Left lung (tissue), 4 donors: ENCODE measurements at regions not wholly inside any gene's neighbourhood (a gene's known extent, or its start where the extent isn't known, plus 50 kb on each side); places are given as distances from the start of the nearest gene placed in this dataset.

ENCODE experiments used
- ATAC-seq: fragments of 200-7000 bp; cut with Tn5 transposase; one replicate; pipeline ENCODE4 v1.9.1; 2020; ENCODE audit warnings: moderate library complexity
- DNase-seq, 4 donors: peaks; one replicate each; pipeline ENCODE4 v3.0.0-alpha.2; 2013 to 2020
- H3K27ac ChIP-seq, 2 donors: fragments of 200-600 bp; sonication (generic) in 1 of 2; one replicate each; pipeline versions ENCODE4 v1.5.0 to v1.8.0; 2020 to 2021
- H3K27me3 ChIP-seq, 2 donors: fragments of 200-600 bp; sonication (generic) in 1 of 2; one replicate each; pipeline versions ENCODE4 v1.5.0 to v1.8.0; 2020 to 2021
- H3K36me3 ChIP-seq, 2 donors: fragments of 200-600 bp; sonication (generic) in 1 of 2; one replicate each; pipeline versions ENCODE4 v1.5.0 to v1.8.0; 2020 to 2021
- H3K4me1 ChIP-seq, 2 donors: fragments of 200-600 bp; one replicate each; pipeline ENCODE4 v1.8.0; 2021
- H3K4me3 ChIP-seq, 2 donors: fragments of 200-600 bp; sonication (generic) in 1 of 2; one replicate each; pipeline versions ENCODE4 v1.5.0 to v1.8.0; 2020 to 2021; ENCODE audit warnings: mild to moderate bottlenecking in 1 of 2
- H3K9me3 ChIP-seq, 2 donors: fragments of 200-600 bp; sonication (generic) in 1 of 2; one replicate each; pipeline versions ENCODE4 v1.5.0 to v1.8.0; 2020 to 2021
- intact Hi-C, 2 donors: fragments of 100-400 bp; cut with DNase I; formaldehyde crosslinking; loops; one replicate each; pipeline versions ENCODE4 v1.11.2 to v1.14.2; 2022
- TF ChIP-seq, protein P1 (sequence below), 2 donors: fragments of 200-600 bp; sonication (generic) in 1 of 2; IDR thresholded peaks; one replicate each; pipeline versions ENCODE4 v1.5.0 to v1.8.0; 2021; ENCODE audit warnings: antibody characterized with exemption in 2 of 2
- donor health status: DM: no; HTN: yes; CAD: no.
- donor health status: DM: no; HTN: no; CAD: no.

DNA sequence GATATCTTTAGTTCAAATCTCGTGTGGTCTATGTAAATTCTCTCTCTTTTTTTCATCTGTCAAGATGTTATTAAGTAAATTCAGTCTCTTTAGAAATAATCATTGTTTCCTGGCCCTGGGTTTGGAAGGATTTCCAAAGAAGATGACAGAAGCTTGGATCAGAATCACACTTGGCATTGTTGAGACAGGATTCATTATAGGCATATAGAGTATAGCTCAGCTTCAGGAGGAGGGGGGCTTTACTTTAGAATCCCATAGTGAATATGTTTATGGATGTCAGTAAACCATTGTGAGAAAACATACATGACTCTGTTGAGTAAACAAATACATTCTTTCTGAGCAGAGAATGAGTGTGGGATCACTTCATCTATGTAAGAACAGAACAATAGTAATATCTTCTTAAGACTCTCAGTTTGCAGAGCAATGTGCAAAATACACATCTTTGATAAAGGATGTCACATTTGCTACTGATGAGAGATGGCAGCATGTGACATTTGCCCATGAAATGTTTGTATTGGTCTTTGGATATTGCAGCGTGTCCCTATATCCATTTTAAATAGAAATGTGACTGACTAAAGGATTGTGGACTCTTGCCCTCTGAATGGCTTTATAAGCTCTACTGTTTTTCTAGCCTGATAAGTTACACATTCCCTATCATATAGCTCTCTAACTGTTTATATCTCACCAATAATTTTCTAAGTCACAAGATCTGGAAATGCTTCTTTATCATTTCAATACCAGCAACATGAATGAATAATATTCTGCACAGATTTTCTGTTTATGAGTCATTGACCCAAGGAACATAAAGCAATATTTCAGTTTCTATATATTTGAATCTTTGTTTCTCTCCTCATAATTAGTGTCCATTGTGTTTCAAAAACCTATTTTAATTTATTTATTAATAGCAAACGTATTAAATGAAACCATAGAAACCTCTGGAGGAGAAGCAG is 95.6 kb upstream of the THRB start:
- H3K4me1 ChIP-seq = no peaks in the 10 kb centered on the region
- H3K27me3 ChIP-seq = no peaks in the 10 kb centered on the region
- DNase-seq (peak in 2 of 4 donors; percentile 81 to 82), ATAC-seq (no peak)
- H3K27ac ChIP-seq = no peak overlapping the region
- intact Hi-C loops = no loop called here
- H3K36me3 ChIP-seq = no peaks in the 10 kb centered on the region
- TF ChIP-seq, protein P1, sequence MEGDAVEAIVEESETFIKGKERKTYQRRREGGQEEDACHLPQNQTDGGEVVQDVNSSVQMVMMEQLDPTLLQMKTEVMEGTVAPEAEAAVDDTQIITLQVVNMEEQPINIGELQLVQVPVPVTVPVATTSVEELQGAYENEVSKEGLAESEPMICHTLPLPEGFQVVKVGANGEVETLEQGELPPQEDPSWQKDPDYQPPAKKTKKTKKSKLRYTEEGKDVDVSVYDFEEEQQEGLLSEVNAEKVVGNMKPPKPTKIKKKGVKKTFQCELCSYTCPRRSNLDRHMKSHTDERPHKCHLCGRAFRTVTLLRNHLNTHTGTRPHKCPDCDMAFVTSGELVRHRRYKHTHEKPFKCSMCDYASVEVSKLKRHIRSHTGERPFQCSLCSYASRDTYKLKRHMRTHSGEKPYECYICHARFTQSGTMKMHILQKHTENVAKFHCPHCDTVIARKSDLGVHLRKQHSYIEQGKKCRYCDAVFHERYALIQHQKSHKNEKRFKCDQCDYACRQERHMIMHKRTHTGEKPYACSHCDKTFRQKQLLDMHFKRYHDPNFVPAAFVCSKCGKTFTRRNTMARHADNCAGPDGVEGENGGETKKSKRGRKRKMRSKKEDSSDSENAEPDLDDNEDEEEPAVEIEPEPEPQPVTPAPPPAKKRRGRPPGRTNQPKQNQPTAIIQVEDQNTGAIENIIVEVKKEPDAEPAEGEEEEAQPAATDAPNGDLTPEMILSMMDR (IDR thresholded peaks at IDR 0.05) = no peak
- no peak overlapping the region for H3K4me3 ChIP-seq
- no peaks in the 10 kb centered on the region for H3K9me3 ChIP-seq

DNA sequence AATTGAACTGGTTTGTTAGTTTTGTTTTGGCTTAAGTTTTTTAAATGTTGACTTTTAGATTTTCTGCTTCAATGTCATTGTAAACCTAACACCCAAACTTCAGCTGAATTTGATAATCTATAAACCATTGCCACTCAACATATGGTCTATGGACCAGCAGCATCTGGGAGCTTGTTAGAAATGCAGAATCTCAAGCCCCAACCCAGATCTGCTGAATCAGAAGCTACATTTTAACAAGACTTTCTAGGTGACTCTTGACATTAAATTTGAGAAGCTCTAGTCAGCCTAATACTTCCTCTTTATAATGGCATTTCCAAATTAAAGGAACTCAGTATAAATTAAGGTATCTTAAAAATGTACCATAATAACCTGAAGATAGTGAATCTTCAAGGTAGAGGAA is 96.5 kb upstream of the THRB start:
- Histone ChIP-seq H3K36me3 (no peaks in the 10 kb centered on the region), H3K4me1 (no peaks in the 10 kb centered on the region), H3K27ac (no peak overlapping the region), H3K27me3 (no peaks in the 10 kb centered on the region), H3K9me3 (no peaks in the 10 kb centered on the region), H3K4me3 (no peak overlapping the region)
- no peak for DNase-seq
- TF ChIP-seq, protein P1 (IDR thresholded peaks at IDR 0.05) = no peak
- no peak for ATAC-seq
- intact Hi-C loops = no loop called here

DNA sequence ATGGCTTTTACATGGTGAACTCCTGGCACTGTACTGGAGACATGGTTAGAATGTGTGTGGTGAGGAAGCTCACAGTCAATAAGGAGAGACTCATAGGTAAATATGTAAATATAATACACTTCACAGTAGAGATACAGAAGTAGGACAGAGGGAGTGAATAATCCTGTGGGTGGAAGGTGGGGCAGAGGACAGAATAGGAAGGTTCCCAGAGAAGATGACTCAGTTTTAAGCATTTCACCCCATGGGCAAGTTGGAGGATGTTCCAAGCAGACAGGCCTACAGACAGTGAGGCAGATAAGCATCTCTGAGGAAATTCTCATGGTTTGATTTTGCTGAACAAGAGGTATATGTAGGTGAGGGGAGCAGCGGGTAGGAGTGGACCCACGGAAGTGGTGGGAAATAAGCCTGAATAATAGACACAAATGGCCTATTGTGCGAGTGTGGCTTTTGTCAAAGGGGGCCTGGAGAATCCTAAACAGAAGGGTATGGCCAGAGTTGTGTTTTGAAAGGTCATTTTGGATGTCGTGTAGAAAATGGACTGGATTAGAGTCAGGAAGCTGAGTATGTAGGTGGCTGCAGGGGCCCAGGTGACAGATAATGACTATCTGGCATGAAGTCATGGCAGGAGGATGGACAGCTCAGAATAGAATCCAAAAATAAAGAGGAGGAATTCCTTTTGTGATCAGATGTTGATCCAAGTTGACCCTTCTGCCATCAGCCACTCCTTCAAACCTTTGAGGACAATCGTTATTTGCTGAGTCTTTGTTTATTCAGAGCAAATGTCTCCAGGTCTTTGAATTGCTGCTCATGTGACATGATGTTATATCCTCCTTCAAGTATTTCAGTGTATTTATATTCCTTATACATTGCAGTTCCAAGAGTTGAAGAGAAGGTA is 97.3 kb upstream of the THRB start:
- ATAC-seq (no peak), DNase-seq (no peak)
- intact Hi-C loops = no loop called here
- Histone ChIP-seq H3K27me3 (no peaks in the 10 kb centered on the region), H3K36me3 (no peaks in the 10 kb centered on the region), H3K27ac (no peak overlapping the region), H3K4me3 (no peak overlapping the region), H3K4me1 (no peaks in the 10 kb centered on the region), H3K9me3 (no peaks in the 10 kb centered on the region)
- TF ChIP-seq, protein P1 (IDR thresholded peaks at IDR 0.05) = no peak

DNA sequence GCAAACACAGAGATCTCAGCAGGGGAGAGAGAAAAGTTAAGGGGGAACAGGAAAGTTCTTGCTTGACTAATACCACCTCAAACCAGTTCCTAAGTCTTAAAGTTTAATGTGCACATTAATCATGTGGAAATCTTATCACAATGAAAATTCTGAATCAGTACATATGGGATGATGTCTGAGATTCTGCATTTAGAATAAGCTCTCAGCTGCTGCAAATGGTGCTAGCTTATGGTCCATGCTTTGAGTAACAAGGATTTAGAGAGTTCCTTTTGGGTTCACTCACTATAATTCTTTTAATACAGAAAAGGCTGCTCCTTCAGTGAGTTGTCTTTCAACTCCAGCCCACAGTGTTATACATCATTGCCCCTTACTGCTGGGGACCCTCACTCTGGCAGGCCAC is 99.5 kb upstream of the THRB start:
- ATAC-seq = no peak
- Histone ChIP-seq H3K4me3 (no peak overlapping the region), H3K36me3 (no peaks in the 10 kb centered on the region), H3K9me3 (no peaks in the 10 kb centered on the region), H3K27me3 (no peaks in the 10 kb centered on the region), H3K27ac (no peak overlapping the region), H3K4me1 (peaks cover 0 to 7% of the 10 kb centered on the region in 2 donors)
- TF ChIP-seq, protein P1 (IDR thresholded peaks at IDR 0.05) = no peak
- intact Hi-C loops = no loop called here
- no peak for DNase-seq

DNA sequence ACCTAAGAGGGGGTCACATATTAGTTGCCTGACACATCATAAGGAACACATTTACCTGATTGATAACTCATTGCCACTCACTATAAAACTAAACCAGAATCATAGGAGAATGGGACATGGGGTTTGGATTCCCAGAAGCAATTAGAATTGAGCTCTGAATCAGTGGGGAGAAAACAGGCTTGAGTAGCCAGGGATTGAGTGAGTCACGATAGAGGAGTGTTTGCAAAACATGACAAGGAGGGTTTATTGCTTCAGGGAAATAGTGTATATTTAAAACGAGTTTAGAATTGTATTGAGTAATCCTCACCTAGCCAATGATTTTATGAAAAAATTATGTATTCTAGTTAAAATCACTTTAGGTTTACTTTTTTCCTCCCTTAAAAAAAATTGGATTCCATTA is 101.1 kb upstream of the THRB start:
- ATAC-seq (peak; percentile 83), DNase-seq (no peak)
- H3K4me3 ChIP-seq = no peak overlapping the region
- no peak overlapping the region for H3K27ac ChIP-seq
- no peaks in the 10 kb centered on the region for H3K9me3 ChIP-seq
- TF ChIP-seq, protein P1 (IDR thresholded peaks at IDR 0.05) = no peak
- H3K27me3 ChIP-seq = no peaks in the 10 kb centered on the region
- H3K4me1 ChIP-seq = peaks cover 0 to 7% of the 10 kb centered on the region in 2 donors
- intact Hi-C loops = no loop called here
- H3K36me3 ChIP-seq = no peaks in the 10 kb centered on the region
